DMS 273 treated with DMSO at 0.1 percent for 48 hours (cell line): ENCODE measurements at regions not wholly inside any gene's neighbourhood (a gene's known extent, or its start where the extent isn't known, plus 50 kb on each side); places are given as distances from the start of the nearest gene placed in this dataset.
"Not testable (repeated sequence)": the region's sequence is repeated elsewhere in the genome, so short reads cannot be mapped to it uniquely, and the experiment has no call there.

Experiments
- DNase-seq: peaks from one replicate; lab custom pipeline; 2025; lab: John Stamatoyannopoulos, UW

- peak; percentile 8 for DNase-seq
Measured at GRCh38 chr7:25069900-25070443, 55.1 kb downstream of the CYCS start.

- no peak for DNase-seq
Measured at GRCh38 chr7:25068502-25069213, 56.4 kb downstream of the CYCS start.

- DNase-seq, result no peak
Measured at GRCh38 chr7:25067726-25068501, 57.1 kb downstream of the CYCS start.

GRCh38 chr7:25066253-25066652, 58.8 kb downstream of the CYCS start:
- no peak for DNase-seq

GRCh38 chr7:25062380-25062779, 62.7 kb downstream of the CYCS start:
- DNase-seq, result no peak

GRCh38 chr7:25060487-25061055, 64.5 kb downstream of the CYCS start:
- no peak for DNase-seq

GRCh38 chr7:25059576-25059975, 65.5 kb downstream of the CYCS start:
- no peak for DNase-seq

GRCh38 chr7:25056368-25056767, 68.7 kb downstream of the CYCS start:
- DNase-seq, result no peak

GRCh38 chr7:25055520-25056220, 69.4 kb downstream of the CYCS start:
- DNase-seq, result no peak

GRCh38 chr7:25054819-25055519, 70.1 kb downstream of the CYCS start:
- no peak for DNase-seq

GRCh38 chr7:25050223-25050622, 70.2 kb upstream of the OSBPL3 start:
- no peak for DNase-seq

GRCh38 chr7:25048444-25048834, 68.5 kb upstream of the OSBPL3 start:
- DNase-seq, result no peak

GRCh38 chr7:25047571-25048443, 67.8 kb upstream of the OSBPL3 start:
- DNase-seq, result not testable (repeated sequence)

- no peak for DNase-seq
Measured at GRCh38 chr7:25037325-25037724, 57.3 kb upstream of the OSBPL3 start.

- no peak for DNase-seq
Measured at GRCh38 chr7:25035274-25035673, 55.3 kb upstream of the OSBPL3 start.

GRCh38 chr7:25034136-25034535, 54.2 kb upstream of the OSBPL3 start:
- DNase-seq, result no peak

GRCh38 chr7:25032774-25033743, 53.1 kb upstream of the OSBPL3 start:
- DNase-seq, result no peak

GRCh38 chr7:25031432-25031831, 51.5 kb upstream of the OSBPL3 start:
- no peak for DNase-seq

- no peak for DNase-seq
Measured at GRCh38 chr7:25031007-25031406, 51.0 kb upstream of the OSBPL3 start.
